ENCODE measurements at regions not wholly inside any gene's neighbourhood (a gene's known extent, or its start where the extent isn't known, plus 50 kb on each side); places are given as distances from the start of the nearest gene placed in this dataset.
"Not testable (repeated sequence)": the region's sequence is repeated elsewhere in the genome, so short reads cannot be mapped to it uniquely, and the experiment has no call there.

DNA sequence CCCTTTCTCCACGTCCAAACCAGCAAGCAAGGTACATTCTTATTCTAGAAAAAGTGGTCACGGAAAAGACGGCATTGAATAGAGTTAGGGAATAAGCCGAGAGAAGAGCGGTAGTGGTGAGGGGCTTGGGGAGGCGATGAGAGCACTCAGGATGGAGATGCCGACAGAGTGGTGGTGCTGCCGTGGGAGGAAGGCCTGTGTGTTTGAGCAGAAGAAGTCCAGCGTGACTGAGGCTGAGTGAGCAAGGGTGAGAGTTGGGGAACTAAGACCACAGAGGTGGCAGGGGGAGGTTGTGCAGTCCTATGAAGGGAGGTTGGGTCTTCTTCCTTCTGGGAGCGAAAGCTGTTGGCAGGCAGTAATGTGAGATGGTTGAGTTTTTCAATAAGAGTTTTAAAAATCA is 252.3 kb downstream of the ABCC12 start:
- no peak for DNase-seq

DNA sequence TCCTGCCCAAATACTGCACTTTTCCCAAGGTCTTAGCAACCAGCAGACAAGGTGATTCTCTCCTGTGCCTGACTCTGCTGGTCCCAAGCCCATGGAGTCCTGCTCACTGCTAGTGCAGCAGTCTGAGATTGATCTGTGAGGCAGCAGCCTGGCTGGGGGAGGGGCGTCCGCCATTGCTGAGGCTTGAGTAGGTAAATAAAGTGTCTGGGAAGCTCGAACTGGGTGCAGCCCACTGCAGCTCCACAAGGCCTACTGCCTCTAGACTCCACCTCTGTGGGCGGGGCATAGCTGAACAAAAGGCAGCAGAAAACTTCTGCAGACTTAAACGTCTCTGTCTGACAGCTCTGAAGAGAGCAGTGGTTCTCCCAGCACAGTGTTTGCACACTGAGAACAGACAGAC is 258.7 kb downstream of the ABCC12 start:
- not testable (repeated sequence) for DNase-seq

DNA sequence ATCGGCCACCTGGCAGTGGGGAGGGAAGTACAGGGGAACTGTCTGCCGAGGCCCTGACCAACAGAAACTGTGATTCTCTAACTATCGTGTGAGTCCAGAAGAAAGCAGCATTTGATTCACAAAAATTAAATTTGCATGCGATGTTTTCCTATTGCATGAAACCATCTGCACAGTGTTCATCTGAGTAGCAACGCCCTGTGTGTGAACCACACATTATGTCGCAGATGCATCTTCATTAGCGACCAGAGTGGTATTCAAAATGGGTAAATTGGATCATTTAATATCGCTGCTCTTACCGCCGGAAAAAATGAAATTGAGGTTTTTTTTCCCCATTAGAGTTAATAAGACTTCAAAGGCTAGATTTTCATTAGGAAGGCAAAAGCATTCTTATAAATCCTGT is 260.6 kb downstream of the ABCC12 start:
- DNase-seq, result no peak

DNA sequence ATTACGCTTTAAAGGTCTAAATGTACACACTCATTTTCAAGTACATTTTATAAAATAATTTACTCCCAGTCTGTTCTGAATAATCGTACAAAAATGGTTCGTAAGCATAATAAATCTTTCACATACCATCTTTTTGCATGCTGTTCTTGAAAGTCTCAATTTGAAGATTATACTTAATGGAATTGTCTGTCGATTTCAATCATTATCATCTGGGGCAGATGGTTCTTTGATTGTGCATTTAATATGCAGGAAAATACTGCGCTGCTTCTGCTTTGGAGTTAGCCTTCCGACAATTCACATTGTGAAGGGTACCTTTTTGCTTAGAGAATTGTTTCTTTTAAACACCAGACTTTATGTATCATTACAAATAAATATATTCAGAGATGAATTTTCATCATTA is 262.8 kb downstream of the ABCC12 start:
- no peak for DNase-seq

DNA sequence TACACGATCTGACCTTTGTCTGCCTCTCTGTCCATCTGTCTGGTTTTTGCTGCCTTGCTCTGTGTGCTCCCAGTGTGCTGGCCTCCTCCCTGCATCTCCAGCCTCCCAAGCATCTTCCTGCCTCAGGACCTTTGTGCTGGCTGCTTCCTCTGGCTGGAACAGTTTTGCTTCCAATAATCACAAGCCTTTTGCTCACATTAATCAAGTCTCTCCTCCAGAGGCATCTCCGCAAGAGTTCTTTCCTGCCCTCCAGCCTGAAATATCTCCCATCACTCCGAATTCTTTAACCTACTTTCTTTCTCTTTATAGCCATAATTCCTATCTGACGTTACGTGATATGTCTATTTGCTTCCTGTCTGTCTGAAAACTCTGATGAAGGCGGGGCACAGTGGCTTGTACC is 267.1 kb downstream of the ABCC12 start:
- no peak for DNase-seq

DNA sequence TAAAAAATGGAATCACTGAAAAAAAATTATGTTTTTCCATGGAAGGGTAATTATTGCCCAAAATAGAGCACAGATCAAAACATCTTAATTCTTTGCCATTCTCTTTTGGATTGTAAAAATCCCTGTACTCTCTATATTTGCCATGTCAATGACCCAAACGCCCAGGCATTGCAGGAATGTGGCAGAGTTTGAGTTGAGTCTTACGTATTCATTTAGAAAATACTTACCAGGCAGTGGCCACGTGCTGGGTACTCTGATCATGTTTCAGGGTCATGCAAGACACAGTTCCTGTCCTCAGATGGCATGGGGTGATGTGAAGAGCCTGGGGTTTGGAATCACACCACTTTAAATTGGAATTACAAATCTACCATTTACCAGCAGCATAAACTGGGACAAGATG is 267.7 kb downstream of the ABCC12 start:
- peak; percentile 86 for DNase-seq

DNA sequence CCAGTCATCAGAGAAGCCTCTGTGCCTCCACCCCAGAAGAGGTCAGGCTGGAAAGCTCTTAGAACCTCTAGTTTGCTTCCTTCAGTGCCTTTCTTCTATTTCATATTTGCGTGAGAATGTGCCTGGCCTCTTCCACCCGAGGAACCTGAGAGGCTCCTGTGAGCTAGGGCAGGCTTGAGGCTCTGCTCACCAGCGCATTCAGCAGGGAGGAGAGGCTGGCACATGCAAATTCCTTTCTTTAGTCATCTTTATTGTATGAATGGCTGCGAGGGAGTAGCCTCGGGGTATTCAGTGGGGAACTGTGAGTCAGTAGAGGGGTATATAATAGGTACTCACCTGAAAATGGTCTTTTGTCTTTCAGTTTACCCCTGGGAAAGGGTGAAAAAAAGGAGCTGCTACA is 268.3 kb downstream of the ABCC12 start:
- peak; percentile 95 for DNase-seq

DNA sequence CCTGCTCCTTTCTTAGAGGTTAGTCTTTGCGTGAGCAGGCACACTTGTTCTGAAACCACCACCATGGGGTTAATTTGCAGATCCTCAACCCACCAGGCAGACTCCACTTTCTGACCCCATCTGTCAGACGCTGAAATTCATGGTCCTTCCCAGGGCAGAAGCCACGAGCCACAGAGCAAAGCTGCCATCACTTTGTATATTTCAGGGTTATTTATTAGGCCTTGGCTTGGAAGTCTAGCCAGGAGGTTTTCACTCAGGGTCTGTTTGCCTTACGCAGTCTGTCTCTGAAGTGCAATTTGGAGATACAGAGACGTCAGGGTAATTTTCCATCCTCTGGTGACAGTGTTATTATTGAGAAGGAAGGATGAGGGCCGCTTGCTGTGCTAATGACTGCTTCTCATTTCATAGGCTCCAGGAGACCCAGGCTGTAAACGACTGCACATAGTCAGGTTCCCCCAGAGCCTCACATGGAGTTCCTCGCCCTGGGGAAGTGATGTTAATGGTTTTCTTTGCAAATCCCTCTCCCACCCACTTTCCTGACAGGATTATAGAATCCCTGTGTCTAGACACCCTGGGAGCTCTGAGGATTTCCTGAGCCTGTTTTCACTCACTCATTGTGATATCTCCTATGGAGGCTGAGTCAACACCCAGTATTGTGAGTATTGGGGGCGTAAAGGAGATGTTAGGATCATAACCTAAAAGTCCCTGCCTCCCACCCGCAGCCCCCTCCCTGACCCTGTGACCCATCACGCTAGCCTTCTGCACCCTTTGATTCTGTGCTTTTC is 269.0 kb downstream of the ABCC12 start:
- DNase-seq, result peak; percentile 61

DNA sequence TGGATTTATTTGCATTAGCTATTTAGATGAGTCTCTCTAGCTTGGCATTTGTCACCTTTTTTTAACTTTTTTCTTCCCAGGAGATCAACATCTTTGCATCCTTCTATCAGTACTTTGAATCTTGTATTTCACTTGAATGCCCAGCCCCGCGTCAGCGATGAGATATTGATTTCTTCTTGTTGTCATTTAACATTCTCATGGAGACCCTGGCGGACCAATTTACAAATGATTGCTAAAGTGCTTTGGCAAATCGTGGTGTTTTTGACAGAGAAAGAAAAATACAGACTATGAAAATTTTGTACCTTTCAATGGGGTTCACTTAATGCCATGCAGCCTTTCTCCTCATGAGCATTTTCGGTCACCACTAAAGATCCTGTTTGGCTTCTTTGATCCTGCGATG is 269.7 kb downstream of the ABCC12 start:
- no peak for DNase-seq

DNA sequence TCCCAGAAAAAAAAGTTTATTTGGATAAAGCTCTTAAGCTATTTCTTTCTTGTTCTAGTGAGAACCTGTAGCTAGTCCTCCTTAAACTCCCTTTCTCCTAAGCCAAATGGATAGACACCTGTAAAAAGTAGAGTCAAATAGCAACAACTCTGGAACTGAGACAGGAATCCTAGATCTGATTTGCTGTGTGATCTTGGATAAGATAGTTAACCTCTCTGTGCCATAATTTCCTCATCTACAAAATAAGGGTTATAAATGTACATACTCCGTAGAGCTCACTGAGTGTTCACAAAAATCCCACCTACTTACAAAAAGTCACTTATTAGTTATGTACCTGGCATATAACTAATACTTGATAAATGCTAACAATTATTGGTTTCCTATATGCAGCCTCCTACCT is 270.3 kb downstream of the ABCC12 start:
- no peak for DNase-seq

DNA sequence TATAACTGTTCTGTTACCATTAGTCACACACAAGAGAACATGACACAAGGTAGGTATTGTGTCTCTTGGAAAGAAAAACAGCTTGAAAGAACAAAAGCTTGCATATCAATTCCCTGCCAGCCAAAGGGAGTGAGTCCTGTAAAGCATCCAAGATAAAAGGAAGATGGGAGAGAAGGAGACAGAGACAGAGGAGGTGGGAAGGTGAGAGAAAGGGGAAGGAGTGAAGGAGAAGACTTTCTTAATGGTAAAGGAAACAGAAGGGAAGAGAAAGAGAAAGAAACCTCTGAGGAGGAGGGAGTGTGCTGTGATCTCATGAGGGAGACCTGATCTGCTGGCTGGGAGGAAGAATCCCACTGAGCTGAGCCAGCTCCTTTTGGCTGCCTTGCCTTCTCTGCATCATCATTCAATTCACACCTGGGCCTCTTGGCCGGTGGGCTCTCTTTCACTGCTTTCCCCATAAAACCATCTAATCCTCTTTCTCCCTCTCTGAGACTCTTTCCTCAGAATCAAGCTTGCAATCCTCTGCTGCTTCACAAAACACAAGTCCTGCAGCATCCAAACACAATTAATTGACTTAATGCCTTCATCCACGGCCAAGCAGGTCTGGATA is 271.6 kb downstream of the ABCC12 start:
- no peak for DNase-seq

DNA sequence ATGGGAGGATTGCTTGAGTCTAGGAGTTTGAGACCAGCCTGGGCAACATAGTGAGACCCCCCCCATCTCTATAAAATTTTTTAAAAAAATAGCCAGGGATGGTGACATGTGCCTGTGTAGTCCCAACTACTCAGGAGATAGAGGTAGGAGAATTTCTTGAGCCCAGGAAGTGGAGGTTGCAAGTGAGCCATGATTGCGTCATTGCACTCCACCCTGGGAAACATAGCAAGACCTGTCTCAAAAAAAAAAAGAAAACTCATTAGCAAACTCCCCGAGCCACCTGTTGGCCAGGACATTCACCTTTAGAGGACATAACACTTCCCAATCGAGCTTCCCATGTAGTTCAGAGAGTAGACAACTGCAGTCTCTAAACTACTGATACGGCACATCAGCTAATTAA is 274.2 kb downstream of the ABCC12 start:
- no peak for DNase-seq

DNA sequence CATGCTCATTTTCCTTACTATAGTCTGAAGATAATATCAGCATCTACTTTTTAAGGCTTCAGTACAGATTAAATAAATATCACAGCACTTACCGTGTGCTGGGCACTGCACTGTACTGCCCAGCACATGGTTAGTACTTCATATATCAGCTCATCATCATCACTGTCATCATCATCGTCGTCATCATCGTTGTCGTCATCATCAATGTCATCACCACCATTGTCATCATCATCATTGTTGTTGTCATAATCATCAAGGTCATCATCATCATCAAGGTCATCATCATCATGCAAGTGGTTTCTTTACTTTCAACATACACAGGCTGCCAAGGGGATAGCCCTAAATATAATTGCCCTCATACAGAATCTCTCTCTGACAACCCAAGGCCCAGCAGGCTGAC is 275.1 kb downstream of the ABCC12 start:
- DNase-seq, result no peak

DNA sequence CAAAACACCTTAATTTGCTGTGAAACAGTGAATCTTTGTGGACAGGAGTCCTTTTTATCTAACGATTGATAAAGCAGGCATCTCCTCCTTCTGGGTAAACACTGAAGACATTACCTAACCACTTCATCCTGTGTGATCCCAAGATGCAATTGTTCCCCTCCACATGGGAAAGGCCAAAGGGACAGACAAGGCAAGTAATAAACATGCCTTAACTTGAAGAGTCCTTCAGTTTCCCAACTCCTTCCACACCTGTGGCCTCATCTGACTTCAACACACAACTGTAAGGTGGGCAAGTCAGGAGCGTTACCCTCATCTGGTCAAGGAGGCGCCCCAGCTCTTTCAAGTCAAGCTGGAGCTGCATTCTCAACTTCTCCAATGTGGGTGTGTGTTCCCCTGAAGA is 278.6 kb downstream of the ABCC12 start:
- no peak for DNase-seq

DNA sequence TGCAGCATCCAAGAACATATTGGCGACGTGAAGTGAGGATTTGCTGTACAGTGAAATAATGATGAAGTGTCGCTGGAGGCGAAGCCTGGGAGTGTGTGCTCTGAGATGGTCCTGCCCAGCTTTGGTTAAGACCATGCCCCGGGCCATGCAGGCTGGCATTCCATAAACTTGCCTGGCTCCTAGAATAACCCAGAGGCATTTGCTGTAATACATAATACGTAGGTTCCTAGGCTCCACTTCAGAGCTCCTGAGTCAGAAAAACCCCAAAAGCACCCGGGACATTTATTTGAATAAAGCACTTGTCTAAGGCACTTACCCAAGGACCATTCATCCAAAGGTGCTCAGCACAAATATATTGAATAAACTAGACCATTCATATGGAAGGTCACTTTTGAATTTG is 279.3 kb downstream of the ABCC12 start:
- no peak for DNase-seq

DNA sequence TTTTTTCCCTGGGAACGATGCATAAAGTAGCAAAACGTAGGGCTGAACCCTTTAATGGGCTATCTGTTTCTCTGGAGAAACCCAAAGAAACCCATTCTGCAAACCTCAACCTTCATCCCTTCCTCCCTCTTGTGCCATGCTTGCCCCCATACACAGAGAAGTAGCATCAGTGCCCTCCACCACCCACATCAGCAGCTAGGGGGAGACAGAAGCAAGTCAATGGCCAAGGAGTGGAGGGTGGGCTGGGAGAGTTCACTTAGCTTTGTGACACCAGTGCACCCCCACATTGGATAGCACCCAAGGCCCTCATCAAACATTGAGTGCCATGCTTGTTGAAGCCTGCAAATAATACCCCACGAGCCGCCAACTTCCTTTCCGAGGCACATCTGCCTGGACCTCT is 282.4 kb downstream of the ABCC12 start:
- DNase-seq, result no peak

DNA sequence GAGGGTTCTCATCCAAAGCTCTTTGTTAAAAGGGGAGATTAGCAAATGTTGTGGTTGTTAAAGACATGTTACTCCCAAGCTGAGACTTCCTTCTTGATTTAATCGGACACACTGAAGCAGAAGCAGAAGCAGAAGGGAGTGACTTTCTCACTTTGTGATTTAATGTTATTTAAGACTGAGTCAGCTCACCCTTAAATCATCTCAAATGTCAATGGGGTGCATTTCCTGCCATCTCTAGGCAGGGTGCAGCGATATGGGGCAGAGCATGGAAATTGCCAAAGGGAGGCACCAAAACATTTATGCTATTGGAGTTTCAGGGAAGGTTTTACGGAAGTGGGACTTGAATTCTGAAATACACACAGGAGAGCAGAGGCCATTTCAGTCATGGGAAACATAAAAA is 283.6 kb downstream of the ABCC12 start:
- peak; percentile 40 for DNase-seq

DNA sequence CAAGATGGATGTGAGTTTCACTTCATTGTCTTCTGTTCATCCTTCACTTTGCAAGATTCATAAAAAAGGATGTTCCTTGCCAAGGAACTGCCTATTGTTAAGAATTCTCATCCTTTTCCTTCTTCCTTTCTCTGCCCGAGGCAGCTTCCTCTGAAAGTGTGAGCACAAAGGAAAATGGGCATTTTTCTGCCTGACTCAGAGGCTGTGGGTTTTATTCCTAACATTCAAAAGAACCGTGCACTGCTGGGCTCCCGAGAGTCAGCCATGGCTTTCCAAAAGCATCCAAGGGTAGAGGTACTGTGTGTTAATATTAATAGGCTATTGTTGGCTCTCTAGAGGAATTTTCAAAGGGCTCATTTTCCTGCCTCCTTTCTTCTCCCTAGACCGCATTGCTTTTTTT is 289.4 kb downstream of the ABCC12 start:
- DNase-seq, result no peak

DNA sequence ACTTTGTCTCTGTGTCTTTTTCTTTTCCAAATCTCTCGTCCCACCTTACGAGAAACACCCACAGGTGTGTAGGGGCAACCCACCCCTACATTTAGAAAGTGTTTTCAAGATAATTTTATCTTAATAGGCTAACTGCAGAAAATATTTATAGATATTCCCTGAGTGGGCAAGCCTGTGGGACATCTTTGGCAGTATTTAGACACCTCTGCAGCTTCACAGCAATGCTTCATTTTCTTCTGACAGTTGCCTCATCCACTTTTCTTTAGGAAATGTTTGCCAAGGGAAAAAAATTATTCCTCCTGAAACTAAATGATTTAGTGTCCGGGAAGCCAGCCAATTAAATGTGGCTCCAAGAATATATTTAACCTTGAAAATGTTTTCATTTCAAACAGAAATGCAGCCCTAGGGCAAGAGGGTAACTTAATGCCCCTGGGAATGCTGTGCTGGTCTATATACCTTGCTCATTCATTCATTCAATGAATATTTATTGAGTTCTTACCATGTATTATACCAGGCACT is 290.4 kb downstream of the ABCC12 start:
- no peak for DNase-seq

DNA sequence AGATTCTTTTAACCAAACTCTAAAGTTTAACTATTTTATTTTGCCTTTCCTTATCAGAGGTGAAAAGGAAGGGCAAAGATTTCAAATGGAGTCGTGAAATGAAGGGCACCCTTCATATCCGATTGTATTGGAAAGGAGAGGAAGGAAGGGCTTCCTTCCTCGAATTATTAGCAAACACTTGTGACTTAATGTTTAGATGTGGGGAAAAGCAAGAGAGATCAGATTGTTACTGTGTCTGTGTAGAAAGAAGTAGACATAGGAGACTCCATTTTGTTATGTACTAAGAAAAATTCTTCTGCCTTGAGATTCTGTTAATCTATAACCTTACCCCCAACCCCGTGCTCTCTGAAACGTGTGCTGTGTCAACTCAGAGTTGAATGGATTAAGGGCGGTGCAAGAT is 291.5 kb downstream of the ABCC12 start:
- DNase-seq, result not testable (repeated sequence)

DNA sequence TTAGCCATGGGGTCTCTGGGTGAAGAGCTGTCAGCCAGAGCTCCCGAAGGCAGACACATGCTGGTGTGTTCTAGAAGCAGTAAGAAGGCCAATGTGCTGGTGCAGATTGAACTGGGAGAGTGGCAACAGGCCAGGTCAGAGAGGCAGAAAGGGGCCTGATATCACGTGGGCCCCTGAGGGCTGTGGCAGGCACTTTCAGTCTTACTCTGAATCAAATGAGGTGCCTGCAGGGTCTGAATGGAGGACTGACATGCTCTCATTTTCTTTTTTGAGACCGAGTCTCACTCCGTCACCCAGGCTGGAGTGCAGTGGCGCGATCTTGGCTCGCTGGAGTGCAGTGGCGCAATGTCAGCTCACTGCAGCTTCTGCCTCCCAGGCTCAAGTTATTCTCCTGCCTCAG is 293.8 kb downstream of the ABCC12 start:
- DNase-seq, result no peak

DNA sequence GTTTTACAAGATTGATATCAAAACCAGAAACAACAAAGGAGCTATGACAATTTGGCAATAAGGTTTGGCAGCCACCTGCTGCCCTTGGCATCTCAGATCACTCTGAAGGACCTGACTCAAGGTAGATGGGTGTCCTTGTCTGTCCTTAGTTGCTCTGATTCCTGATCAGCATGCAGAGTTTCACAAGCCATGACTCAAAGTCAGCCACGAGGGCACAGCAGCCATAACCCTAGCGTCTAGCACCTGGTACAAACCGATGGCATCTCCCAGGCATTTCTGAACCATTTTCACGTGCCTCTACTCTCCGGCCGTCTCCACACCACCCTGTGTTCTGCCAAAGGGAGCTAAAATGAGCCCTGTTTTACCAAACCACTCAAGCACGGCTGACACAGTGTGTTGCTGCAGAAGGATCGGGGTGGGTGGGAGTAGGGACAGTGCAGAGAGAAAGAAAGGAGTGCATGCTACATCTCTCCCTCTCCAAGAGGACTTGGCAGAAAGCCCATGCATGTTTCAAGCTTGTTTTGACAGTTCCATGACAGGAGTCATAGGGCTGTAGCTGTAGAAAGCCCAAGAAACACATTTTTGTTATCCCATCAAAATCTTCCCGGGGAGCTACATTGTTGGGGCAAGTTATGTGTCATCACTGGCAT is 297.3 kb downstream of the ABCC12 start:
- DNase-seq, result no peak

DNA sequence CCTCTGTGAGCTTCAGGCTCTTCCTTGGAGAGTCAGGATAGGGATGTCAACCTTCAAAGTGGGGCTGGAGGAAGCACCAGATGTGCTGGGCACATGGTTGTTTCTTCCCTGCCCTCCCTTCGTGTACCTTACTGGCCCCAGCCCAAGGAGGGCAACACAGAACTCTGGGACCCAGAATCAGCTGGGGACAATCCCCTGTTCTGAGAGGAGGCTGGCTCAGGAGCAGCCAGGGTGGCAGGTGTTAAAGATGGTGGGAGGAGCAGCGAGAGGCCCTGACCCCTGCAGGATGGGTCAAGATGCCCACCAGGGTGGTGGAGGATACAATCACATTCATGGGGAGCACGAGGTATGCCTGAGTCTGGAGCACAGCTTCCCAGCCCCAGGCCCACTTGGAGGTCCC is 300.4 kb downstream of the ABCC12 start:
- no peak for DNase-seq

DNA sequence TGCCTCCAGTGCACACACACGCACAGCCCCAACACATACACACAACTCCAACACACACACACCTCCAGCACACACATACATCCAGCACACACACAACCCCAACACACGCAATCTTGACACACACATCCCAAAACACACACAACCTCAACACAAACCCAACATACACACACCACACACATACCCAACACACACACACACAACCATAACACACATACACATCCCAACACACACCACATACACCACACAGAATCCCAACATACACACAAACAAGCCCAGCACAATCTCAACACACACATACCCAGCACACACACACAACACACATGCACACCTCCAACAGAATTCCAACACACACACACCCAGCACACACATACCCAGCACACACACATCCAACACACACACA is 301.1 kb downstream of the ABCC12 start:
- DNase-seq, result no peak

All from NCI-H226 (cell line).